Activated CD4-positive, alpha-beta T cell treated with anti-CD3 and anti-CD28 coated beads, Interleukin-2, amount 50 U/mL, for 48 hours (primary cell): ENCODE measurements at regions not wholly inside any gene's neighbourhood (a gene's known extent, or its start where the extent isn't known, plus 50 kb on each side); places are given as distances from the start of the nearest gene placed in this dataset.

ENCODE experiments used
- DNase-seq, 2 experiments: peaks; one replicate each; pipeline ENCODE4 v3.0.0-alpha.2; 2020

GRCh38 chr22:48268293-48268692 is 1505.8 kb downstream of the TBC1D22A start:
- no peak for DNase-seq

GRCh38 chr22:48267681-48268080 is 1505.2 kb downstream of the TBC1D22A start:
- no peak for DNase-seq

DNA sequence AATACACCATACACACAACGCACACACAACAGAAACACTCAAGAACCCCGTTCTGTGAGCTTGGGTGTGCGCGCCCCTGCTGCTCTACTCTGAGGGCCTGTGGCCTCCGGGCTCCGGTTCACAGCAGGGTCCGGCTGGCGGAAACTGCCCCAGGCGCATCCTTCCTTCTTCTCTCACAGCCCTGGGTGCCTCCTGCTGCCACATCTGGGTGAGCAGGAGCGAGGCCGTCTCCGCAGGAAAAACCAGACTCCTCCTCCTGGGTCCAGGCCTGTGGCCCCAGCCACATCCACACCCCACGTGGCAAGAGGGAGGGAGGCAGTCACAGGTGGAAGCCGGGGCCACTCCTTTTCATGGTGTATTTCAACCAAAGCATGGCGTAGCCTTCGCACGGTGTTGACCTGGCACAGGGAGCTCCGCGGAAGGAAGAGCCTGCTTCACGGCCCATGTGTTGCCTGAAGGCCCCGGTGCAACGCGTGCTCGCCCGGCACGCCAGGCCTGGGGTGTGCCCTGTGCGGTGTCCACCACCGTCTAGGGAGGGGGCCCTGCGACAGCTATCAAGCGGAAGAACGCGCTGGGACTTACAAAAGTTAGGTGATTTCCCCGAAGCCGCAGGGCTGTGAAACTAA is 1502.7 kb downstream of the TBC1D22A start:
- no peak for DNase-seq

- DNase-seq: no peak
Measured at GRCh38 chr22:48264586-48264985, 1502.1 kb downstream of the TBC1D22A start.

- no peak for DNase-seq
Measured at GRCh38 chr22:48263791-48264351, 1501.4 kb downstream of the TBC1D22A start.

DNA sequence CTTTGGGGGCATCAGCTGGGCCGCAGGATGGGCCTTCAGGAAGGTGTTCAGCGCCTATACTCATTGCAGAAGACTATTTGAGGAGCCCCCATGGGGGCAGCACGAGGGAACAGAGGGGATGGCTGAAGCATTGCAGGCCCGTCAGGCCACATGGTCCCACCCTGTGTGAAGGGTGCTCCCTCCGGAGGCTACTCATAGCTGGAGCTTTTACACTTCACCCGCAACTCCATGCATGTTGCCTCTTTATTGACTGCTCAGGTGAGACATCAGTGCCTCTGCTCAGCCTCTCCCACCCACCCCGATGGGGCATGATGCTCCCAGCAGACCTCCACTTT is 1500.9 kb downstream of the TBC1D22A start:
- no peak for DNase-seq

GRCh38 chr22:48262596-48263430 is 1500.4 kb downstream of the TBC1D22A start:
- no peak for DNase-seq

GRCh38 chr22:48261706-48262105 is 1499.3 kb downstream of the TBC1D22A start:
- no peak for DNase-seq

DNA sequence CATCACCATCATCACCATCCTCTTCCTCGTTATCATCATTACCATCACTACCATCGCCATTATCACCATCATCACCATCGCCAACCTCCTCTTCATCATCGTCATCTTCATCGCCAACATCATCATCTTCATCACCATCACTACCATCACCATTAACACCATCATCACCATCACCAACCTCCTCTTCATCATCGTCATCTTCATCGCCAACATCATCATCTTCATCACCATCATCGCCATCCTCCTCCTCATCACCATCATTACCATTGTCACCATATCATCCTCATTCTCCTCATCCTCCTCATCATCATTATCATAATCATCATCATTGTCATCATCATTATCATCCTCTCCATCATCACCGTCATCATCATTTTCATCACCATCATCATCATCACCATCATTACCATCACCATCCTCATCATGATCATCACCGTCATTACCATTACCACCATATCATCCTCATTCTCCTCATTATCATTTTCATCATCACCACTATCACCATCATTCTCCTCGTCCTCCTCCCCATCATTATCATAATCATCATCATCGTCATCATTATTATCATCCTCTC is 1498.7 kb downstream of the TBC1D22A start:
- no peak for DNase-seq

GRCh38 chr22:48259991-48260670 is 1497.7 kb downstream of the TBC1D22A start:
- no peak for DNase-seq

GRCh38 chr22:48258811-48259210 is 1496.4 kb downstream of the TBC1D22A start:
- DNase-seq: no peak

GRCh38 chr22:48258064-48258701 is 1495.7 kb downstream of the TBC1D22A start:
- no peak for DNase-seq

GRCh38 chr22:48257685-48258055 is 1495.2 kb downstream of the TBC1D22A start:
- no peak for DNase-seq

GRCh38 chr22:48256776-48257684 is 1494.6 kb downstream of the TBC1D22A start:
- DNase-seq: no peak

DNA sequence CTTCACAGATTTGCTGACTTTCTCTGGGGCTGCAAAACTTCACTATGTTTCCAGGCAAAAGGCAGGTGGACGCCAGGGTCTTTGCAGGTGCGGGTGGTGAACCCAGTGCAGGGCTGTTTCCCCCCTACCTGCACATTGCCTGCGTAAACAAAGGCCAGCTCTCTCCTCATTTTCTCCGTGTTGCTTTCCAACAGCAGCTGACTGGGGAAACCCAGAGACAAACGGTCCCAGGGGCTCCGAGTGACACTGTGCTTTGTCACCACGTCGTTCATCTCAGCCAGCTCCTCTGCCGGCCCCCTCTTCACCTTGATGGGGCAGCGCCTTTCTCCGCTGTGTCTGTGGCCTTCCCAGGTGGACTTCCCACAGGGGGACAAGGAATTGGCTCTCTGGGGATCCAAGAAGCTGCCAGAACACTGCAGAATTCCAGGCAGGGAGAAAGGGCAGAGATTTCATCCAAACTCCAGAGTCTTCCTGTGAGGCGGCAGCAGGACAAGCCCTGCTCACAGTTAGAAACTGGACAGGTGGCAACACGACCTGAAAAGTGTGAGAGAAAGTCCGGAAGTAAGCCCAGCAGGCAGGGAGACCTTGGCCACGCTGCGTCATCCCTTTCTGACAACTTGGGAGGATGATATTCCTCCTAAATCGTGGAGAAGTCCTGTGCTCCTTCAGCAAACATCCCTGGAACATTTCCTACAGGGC is 1493.7 kb downstream of the TBC1D22A start:
- no peak for DNase-seq

- no peak for DNase-seq
Measured at GRCh38 chr22:48254311-48254873, 1491.9 kb downstream of the TBC1D22A start.

- DNase-seq: no peak
Measured at GRCh38 chr22:48253573-48253972, 1491.1 kb downstream of the TBC1D22A start.

DNA sequence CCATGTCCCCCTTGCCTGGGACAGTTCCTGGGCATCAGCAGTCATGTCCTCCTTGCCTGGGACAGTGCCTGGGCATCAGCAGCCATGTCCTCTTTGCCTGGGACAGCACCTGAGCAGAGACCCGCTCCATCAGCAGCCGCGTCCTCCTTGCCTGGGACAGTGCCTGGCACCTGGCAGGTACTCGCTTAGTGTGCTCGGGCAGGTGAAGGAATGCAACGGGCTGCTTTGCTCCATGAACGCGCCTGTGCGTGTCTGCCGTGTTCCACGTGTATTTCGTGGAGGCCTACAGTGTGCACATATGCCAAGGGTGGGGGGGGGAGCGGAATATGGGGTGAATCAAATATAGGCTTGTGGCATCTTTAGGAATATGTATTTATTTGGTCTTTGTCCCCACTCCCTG is 1490.7 kb downstream of the TBC1D22A start:
- DNase-seq: no peak

- no peak for DNase-seq
Measured at GRCh38 chr22:48251629-48252028, 1489.2 kb downstream of the TBC1D22A start.

DNA sequence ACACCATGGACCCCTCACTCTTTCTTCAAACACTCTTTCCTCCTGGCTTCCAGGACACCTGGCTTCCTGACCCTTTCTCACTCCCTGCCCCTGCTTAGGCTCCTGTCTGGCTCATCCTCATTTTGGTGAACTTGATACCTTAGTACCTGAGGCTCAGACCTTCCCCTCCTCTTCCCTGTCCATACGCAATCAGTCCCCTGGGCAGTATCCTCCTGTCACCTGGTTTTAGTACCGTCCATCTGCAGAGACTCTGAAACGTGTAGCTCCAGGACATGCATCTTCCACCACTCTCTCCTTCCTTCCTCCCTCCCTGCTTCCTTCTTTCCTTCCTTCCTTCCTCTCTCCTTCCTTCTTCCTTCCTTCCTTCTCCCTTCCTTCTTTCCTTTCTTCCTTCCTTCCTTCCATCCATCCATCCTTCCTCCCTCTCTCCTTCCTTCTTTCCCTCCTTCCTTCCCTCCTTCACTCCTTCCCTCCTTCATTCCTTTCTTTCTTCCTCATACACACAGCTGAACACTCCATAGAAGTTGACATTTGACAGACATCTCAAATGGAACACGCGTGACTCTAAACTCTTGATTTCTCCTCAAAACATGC is 1488.6 kb downstream of the TBC1D22A start:
- DNase-seq: no peak
